AG20443 (cell line): ENCODE measurements at regions not wholly inside any gene's neighbourhood (a gene's known extent, or its start where the extent isn't known, plus 50 kb on each side); places are given as distances from the start of the nearest gene placed in this dataset.
A peak's percentile ranks its signal among the peaks of the same experiment; 100 is the strongest.

Experiments used
- DNase-seq: peaks from one replicate; pipeline ENCODE4 v3.0.0; 2012; ENCODE audit warnings: low spot score, mixed read lengths

- peak; percentile 4 for DNase-seq
Measured at GRCh38 chrX:9196961-9197640, 163.2 kb upstream of the FAM9B start.

- DNase-seq: no peak
Measured at GRCh38 chrX:9204560-9204959, 170.6 kb upstream of the FAM9B start.

GRCh38 chrX:9205599-9206223 is 171.8 kb upstream of the FAM9B start:
- DNase-seq: no peak

GRCh38 chrX:9207142-9207541 is 173.2 kb upstream of the FAM9B start:
- no peak for DNase-seq

- no peak for DNase-seq
Measured at GRCh38 chrX:9211269-9211668, 177.3 kb upstream of the FAM9B start.

GRCh38 chrX:9221781-9222180 is 187.9 kb upstream of the FAM9B start:
- no peak for DNase-seq

- no peak for DNase-seq
Measured at GRCh38 chrX:9222299-9222698, 188.4 kb upstream of the FAM9B start.

GRCh38 chrX:9227276-9227675 is 193.3 kb upstream of the FAM9B start:
- peak; percentile 46 for DNase-seq

GRCh38 chrX:9231491-9231890 is 197.6 kb upstream of the FAM9B start:
- peak; percentile 20 for DNase-seq

GRCh38 chrX:9233141-9233540 is 199.2 kb upstream of the FAM9B start:
- no peak for DNase-seq

GRCh38 chrX:9234315-9234714 is 200.4 kb upstream of the FAM9B start:
- DNase-seq: no peak

GRCh38 chrX:9235722-9236121 is 201.8 kb upstream of the FAM9B start:
- DNase-seq: no peak

GRCh38 chrX:9240956-9241355 is 207.0 kb upstream of the FAM9B start:
- no peak for DNase-seq

GRCh38 chrX:9241427-9241826 is 207.5 kb upstream of the FAM9B start:
- no peak for DNase-seq

GRCh38 chrX:9249051-9249846 is 215.3 kb upstream of the FAM9B start:
- DNase-seq: peak; percentile 6

GRCh38 chrX:9252182-9252581 is 212.7 kb upstream of the TBL1X start:
- DNase-seq: no peak

- DNase-seq: no peak
Measured at GRCh38 chrX:9253211-9253610, 211.6 kb upstream of the TBL1X start.

- no peak for DNase-seq
Measured at GRCh38 chrX:9257718-9258420, 207.0 kb upstream of the TBL1X start.

GRCh38 chrX:9258421-9259104 is 206.3 kb upstream of the TBL1X start:
- DNase-seq: no peak

- no peak for DNase-seq
Measured at GRCh38 chrX:9260603-9261002, 204.3 kb upstream of the TBL1X start.

- DNase-seq: no peak
Measured at GRCh38 chrX:9267415-9267814, 197.4 kb upstream of the TBL1X start.

- DNase-seq: no peak
Measured at GRCh38 chrX:9269134-9269533, 195.7 kb upstream of the TBL1X start.
